Amygdala (tissue), 56 donors: ENCODE measurements at regions not wholly inside any gene's neighbourhood (a gene's known extent, or its start where the extent isn't known, plus 50 kb on each side); places are given as distances from the start of the nearest gene placed in this dataset.

Experiments used
- DNase-seq, 56 donors: peaks; one replicate each; lab custom pipeline; 2025; lab: John Stamatoyannopoulos, UW

DNA sequence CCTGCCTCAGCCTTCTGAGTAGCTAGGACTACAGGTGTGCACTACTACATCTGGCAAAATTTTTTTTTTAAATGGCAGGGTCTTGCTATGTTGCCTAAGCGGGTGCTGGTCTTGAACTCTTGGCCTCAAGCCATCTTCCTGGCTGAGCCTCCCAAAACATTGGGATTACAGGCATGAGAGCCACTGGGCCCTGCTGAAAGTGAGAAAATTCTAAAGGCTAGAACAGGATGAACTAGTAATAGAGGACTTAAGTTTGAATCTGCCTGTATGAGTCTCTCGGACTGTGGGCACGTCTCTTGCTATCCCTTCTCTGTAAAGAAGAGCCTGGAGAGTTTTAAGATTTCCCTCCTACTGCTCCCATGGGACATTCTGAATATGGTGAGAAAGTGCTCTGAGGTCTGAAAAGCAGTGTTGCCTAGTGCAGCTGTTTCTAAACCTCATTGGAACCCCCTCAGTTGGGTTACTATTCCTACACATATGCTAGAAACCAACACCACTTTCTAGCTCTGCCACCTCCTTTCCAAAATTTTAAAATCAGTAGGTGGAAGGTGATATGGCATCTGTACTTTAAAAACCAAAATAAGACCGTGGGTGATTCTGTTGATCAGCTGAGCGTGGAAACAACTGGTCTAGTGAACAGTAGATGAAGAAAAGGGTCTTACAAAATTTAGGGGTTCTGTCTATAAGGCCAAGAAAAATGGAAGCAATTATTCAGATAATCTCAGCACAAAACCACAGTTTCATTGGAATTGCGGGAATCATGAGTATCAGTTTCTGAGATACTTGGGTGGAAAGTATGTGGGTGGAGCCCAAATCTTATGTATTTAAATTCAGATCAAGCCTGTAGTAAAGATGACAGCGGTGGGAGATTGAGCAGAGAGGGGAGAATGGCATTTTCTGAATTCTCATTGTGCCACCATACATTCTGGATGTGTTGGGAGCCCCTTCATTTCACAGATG lies 259.8 kb upstream of the CXCR4 start:
- no peak for DNase-seq

GRCh38 chr2:136376798-136377211 lies 258.9 kb upstream of the CXCR4 start:
- no peak for DNase-seq

GRCh38 chr2:136376211-136376610 lies 258.3 kb upstream of the CXCR4 start:
- no peak for DNase-seq

- no peak for DNase-seq
These were observed 257.3 kb upstream of the CXCR4 start for GRCh38 chr2:136375017-136375901.

DNA sequence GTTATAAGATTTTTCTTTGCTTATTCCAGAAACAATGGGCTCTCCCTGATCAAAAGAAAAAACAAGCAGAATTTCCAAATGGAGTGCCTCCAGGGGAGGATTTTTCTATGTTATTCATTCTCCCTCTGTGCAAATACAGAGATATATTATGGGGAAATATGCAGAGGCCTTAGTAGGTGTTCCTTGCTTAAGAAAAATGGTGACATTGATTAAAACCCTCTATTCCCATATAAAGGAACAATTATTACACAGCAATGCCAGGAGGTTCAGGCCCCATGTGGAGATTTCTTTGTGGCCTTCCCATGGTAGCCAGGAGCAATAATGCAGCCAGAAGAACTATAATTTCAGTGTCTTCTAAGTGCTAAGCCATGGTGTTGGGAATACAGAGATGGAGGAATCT lies 255.9 kb upstream of the CXCR4 start:
- no peak for DNase-seq

DNA sequence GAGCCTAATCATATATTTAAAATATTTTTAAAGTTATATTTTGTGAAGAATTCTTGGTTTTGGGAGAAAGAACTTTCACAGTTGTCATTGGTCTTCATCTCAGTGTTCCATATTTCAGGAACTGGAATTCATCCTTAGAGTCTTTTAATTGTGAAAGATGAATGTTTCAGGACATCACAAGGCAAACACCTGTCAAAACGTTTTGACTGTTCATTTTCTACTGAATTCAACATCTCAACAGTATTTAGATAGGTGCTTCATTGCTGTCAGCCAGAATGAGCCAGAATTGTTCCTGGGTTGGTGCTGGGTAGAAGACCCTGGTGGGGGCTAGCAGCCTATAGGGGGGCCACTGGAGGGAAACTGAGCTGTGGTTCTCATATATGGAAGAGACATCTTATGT lies 255.1 kb upstream of the CXCR4 start:
- DNase-seq: no peak

- DNase-seq: peak in 2 of 56 donors; percentile 7 to 12
These were observed 246.0 kb upstream of the CXCR4 start for GRCh38 chr2:136363900-136364299.

GRCh38 chr2:136363470-136363869 lies 245.5 kb upstream of the CXCR4 start:
- no peak for DNase-seq

DNA sequence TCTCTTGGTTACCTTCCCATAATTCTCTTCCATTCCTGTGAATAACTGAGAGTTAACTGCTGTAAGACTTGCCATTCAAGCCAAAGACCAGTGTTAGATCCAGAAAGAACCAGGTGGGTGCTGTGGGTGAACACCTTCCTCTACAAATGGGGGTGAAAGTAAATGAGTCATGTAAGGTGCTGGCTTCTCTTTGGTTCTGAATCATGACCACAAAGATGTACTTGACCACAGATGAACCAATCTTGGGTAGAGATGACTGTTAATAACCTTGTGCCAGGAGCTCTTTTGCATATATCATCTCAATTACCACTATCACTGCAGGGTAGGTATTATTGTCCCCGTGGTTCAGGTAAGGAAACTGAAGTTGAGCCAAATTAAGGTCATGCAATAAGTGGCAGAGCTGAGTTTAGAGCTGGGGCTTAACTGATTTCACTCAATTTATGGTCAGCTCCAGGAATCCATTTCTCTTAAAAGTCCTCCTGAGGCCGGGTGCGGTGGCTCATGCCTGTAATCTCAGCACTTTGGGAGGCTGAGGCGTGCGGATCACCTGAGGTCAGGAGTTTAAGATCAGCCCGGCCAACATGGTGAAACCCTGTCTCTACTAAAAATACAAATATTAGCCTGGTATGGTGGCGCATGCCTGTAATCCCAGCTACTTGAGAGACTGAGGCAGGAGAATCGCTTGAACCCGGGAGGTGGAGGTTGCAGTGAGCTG lies 244.9 kb upstream of the CXCR4 start:
- DNase-seq: no peak

- DNase-seq: no peak
These were observed 243.6 kb upstream of the CXCR4 start for GRCh38 chr2:136361521-136361920.

GRCh38 chr2:136360790-136361189 lies 242.8 kb upstream of the CXCR4 start:
- no peak for DNase-seq

DNA sequence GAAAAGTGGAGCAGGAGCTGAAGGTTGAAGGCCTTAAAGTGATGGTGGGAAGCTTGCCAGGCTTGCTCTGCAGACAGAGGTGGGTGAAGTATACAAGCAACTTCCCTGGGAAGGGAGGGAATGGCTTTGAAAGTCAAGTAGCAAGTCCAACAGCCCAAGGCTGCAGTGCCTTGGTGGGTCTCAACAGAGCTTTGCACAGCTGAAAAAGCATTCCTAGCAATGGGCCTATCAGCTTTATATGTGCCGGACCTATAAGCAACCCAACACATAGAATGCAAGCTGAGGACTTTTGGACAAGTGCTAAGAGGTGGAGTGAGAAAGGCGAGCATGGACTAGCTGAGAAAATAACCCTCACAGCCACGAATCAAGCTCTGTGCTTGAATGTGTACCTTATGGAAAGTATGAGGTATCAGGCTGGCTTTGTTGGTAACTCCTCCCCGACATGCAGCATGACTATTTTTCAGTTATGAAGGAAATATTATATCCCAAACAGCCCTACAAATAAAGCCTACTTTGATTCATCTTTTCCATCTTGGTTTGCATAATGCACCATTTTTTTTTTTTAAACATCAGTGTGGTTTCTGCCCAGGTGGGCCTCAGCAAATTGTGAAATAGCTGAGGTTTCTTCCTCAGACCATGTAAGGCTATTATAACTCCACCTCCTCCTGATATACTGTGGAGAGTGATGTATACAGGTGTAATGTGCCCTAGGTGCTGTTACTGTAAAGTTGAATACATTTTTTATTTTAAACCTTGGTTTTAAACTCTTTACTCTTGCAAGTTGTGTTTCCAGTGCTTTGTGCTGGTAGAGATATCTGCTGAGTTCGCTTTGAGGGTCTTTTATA lies 241.4 kb upstream of the CXCR4 start:
- no peak for DNase-seq

DNA sequence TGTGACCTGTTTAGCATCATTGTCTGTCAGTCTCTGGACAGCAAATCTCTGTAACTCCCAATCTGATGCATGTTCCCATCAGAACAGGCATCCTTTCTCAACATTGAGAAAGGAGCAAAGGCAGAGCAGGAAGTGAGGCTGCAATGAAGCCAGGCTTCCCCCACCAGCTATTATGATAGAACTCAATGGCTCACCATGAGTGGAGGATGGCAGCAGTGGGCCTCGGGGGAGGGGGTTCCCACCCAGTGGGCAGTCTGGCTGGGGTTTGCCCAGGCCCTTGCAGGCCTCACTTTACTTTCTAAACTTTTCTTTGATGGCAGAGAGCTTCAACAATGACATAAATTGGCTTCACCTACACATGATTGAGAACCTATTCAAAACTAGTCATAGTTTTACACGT lies 240.6 kb upstream of the CXCR4 start:
- no peak for DNase-seq

DNA sequence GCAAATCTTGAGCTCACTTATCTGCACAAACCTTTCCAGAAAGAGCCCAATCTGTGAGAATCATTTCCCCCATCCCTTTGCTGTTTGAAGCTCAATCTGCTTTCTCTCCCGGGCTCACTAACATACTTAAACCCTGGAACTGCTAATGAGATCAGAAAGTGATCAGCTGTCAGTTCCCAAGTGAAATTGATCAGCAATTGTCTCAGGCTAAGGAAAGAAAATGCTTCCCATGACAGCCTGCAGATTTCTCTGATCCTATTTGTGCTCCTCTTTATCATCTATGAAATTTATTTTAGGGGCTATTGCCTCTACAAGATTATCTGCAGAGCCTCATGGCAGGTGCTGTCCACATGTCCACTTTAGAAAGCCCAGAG lies 239.0 kb upstream of the CXCR4 start:
- no peak for DNase-seq

GRCh38 chr2:136356125-136357006 lies 238.4 kb upstream of the CXCR4 start:
- no peak for DNase-seq

- no peak for DNase-seq
These were observed 233.7 kb upstream of the CXCR4 start for GRCh38 chr2:136351684-136352083.

DNA sequence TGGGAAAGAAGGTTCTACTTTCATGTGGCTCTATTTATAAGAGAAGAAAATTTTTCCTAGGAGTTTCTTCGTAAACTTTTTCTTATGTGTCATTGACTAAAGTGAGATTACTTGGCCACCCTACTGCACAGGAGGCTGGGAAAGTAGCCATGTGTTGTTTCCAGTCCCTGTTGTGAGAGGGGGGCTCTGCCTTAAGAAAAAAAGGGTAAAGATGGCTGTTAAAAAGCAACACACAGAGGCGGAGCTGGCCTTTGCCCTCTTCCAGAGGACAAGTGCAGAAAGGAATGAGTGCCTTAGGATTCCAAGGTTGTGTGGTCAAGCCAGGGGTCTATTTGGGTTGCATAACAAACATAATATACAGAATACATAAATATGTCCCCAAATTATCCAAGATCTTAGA lies 230.0 kb upstream of the CXCR4 start:
- DNase-seq: no peak

DNA sequence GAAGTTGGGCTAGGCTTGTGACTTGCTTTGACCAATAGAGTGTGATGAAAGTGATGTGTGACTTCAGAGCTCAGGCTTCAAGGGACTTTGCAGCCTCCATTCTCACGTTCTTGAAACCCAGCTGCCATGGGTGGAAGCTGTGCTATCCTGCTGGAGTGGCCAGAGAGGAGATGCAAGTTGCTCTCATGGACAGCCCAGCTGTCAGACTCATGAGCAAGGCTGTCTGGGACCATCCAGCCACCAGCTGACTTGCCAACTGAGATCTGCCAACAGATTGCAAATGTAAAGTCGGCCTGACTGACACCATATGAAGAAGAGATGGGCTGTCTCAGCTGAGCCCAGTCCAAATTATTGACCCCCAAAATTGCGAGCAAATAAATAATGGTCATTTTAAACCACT lies 226.4 kb upstream of the CXCR4 start:
- DNase-seq: no peak

DNA sequence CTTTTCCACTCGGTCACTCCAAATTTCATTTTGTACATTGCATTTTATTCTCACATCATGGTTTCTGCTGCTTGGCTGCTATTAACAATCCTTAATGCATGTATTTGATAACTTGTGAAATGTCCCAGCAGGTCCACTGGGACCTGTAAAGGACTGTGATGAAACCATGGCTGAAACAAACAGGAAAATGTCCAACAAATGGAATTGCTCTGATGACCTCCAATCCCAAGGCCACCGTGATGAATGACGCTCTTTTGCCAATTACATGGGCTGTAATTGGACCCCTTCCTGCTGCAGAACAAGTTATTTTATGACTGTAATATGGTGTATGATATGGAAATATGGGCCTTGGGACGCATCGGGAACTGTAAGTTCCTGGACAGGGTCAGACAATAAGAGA lies 224.2 kb upstream of the CXCR4 start:
- no peak for DNase-seq
